ENCODE measurements at regions not wholly inside any gene's neighbourhood (a gene's known extent, or its start where the extent isn't known, plus 50 kb on each side); places are given as distances from the start of the nearest gene placed in this dataset.

- DNase-seq: peak; percentile 44
Observed at GRCh38 chr6:167567142-167568033, 242.5 kb downstream of the TTLL2 start.

DNA sequence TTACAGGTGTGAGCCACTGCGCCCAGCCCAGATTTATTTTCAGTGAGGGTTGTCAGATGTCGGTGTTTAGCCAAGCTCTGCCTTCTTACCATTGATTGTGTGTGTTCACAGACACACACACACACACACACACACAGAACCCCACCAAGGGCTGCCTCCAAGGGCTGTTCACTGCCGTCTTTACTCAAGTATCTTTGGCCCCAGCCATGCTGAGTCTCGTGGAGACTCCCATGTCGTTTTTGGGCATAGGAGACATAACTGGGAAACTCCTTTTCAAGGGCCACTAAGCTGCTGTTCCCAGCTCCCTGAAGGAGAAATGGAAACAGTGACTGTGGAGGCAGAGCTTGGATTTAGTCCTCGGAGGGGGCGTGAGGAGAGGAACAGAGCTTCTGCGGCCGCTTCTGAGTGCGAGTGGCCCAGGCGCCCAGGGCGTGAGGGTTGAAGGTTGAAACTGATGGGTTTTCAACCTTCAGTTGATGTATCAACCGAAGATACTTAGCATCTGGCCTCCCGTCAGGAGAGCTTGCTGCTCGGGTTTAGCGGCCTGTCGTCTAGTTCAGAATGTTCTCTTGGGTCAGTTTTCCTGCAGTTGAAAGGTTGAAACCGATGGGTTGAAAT lies 243.6 kb downstream of the TTLL2 start:
- DNase-seq: peak; percentile 22

DNA sequence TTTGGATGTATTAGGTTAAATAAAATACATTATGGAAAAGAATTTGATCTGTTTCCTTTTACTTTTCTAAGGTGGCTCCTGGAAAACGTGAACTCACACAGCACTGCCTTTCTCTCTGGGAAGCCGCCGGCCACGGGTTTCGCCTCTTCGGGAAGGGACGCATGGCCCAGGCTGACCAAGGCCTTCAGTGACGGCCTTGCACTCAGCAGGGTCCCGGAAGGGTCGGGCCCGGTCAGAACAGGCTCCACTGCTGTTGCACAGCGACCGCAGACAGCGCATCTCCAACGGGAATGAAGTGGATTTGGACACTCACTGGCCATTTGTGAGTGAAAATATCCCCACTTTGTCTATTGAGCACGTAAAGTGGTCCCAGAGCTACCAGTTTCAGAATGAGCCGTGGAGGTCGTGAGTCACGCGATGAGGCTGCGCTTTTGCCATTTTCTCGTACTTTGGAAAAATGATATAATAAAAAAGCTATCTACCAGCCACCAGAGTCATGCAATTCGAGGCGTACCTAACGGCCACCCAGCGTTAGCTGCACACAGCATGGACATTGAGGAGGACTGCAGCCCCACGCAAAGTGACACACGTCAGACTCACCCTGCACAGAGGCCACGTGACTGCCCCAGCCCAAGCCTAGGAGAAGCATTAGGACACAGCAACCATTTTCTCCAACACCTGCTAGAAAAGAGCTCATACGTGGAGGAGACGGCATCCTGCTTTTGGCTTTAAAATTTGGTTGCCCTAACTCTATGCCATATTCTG lies 244.3 kb downstream of the TTLL2 start:
- no peak for DNase-seq

DNA sequence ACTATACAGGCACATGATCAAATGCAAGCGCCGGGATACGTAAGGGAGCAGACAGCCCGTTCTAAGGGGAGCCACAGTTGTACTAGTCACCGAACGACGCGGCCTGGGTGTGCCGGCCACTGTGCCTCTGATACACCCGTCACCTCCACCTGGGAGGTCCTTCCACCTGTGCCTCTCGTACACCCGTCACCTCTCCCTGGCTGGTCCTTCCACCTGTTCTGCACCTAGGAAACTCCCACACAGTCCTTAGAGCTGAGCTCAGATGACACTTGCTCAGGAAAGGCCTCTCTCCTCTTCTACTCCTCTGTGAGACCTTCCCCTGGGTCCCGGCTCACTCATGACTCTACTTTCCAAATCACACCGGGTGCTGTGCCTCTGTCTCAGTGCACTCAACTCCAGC lies 245.0 kb downstream of the TTLL2 start:
- peak; percentile 29 for DNase-seq

DNA sequence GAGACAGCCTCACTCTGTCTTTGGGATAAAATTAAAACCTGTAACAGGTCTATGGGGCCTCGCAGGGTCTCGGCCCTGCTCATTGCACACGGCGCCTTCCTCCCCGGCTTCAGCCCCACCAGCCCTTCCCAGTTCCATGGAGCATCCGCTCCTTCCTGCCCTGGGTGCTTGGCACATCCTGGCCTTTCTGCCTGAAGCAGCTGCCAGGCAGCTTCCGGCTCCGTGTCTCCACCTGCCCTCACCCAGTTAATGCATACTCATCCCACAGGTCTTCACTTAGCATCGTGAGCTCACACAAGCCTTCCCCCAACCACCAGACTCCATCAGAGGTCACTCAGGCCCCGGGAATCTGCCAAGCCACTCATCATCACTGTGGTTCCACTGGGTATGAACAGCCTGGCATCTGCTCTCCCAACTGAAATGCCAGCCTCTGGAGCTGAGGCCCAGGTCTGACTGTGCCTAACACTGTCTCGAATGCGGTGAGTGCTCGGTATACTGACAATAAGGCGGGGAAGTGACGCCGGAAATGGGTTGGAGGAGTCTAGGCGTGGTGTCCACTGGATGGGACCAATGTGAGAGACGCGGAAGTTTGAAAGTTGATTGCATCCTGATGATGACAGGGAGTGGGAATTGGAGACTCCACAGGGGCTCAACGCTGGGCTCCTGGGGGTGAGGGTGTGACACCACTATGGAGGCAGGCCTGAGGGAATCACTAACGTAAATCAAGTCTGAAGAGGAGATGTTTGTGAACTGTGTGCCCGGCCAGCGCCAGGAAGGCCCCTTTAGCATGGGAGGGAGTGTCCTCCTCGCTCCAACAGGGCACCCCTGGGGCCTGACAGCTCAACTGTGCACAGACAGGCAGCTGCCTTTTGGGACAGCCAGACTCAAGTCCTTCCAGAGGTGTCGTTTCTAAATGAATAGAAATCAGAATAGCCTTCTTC lies 245.8 kb downstream of the TTLL2 start:
- DNase-seq: peak; percentile 28

DNA sequence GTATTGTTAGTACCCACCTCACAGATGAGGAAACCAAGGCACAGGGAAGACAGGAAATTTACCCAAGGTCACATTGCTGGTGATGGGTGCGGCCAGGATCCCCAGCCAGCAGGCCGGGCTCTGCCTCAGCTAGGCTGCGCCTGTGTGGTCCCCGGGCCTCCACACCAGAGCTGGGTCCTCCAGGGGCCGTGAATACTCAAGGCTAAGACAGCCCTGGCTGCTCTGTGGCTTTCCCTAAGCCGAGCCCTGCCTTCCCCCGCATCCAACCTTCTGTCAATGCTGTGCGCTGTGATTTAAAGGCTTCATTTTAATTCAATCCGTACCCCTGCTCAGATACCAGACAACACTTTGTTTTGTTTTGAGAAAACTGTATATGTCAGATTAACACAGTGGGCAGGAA lies 246.7 kb downstream of the TTLL2 start:
- peak; percentile 45 for DNase-seq

DNA sequence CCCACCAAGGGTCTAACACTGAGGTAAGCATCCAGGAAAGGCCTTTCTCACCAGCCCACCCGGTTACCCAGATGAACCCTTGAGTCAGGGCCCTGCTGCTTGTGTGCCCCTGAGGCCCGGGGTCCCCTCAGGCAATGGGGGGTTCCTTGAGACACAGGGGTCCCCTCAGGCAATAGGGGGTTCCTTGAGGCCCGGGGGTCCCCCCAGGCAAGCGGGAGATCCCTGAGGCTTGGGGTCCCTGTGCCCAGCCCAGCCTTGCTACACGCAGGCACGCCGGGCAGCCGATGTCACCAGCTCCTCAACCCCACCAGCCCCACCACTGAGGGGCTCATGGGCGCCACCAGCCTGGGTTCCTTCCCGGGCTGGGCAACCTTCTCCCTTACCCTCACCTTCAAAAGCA lies 247.2 kb downstream of the TTLL2 start:
- DNase-seq: peak; percentile 32

DNA sequence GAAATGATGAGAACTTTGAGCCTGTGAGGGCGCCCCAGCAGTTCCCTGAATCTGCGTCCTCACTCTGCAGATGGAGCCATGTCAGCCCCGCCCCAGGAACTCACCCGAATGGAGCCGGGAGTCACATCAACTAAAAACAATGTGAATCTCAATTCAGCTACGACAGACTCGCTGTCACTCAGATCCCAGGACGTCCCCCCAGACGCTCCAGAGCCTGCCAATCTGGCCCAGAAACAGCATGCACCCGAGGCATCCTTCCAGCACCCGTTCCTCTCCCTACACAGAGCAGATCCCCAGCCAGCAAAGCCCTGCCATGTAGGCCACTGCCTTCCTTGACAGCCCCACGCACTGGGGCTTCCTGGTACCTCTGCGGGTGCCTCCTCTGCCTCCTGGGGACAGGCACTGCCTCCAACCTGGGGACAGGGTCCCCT lies 248.0 kb downstream of the TTLL2 start:
- DNase-seq: peak; percentile 50

- peak; percentile 52 for DNase-seq
Observed at GRCh38 chr6:167573461-167574215, 248.8 kb downstream of the TTLL2 start.

GRCh38 chr6:167574431-167575151 lies 249.7 kb downstream of the TTLL2 start:
- peak; percentile 44 for DNase-seq

DNA sequence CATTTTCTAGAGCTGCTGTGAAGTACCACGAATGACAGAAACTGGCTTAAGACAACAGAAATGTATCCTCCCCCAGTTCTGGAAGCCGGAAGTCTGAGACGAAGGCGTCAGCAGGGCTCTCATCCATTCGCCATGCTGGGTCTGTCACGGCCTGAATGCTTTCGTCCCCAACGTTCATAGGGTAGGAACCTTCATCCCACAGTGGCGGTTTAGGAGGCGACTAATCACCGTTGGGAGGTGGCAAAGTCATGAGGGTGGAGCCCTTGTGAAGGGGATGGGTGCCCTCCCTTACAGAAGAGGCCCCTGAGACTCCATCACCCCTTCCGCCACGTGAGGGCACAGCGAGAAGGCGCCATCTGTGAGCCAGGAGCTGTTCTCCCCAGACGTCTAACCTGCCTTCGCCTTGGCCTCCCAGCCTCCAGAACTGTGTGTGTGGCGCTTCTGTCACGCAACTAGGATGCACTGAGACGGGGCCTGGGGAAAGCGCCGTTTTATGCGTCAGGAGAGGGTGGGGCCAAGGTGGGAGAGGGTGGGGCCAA lies 250.3 kb downstream of the TTLL2 start:
- DNase-seq: peak; percentile 37

DNA sequence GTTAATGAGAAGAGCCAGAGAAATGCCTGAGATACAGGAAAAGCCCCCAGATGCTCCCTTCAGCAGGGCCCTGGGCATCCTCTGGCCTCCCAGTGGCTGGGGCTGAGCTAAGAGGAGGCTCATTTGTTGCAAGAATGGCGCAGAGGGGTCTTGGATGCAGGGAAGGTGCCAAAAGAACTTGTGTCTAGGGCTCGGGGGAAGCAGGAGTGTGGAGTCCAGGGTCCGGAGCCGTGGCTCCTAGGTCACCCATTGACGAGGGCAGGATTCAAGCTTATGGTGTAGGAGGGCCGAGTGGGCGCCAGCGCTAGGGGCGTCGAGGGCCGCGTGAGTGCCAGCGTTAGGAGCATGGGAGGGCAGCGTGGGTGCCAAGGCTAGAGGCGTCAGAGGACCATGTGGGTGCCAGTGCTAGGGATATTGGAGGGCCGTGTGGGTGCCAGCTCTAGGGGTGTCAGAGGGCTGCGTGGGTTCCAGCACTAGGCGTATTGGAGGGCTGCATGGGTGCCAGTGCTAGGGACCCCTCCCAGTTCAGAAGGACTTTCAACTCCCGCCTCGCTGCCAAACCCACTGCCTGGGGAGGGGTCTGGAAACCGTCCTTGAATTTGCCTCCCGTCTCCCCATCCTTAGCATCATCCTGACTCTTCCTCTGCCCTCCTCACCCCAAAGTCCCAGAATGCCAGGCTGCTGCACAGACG lies 250.5 kb upstream of the AFDN start:
- peak; percentile 25 for DNase-seq

DNA sequence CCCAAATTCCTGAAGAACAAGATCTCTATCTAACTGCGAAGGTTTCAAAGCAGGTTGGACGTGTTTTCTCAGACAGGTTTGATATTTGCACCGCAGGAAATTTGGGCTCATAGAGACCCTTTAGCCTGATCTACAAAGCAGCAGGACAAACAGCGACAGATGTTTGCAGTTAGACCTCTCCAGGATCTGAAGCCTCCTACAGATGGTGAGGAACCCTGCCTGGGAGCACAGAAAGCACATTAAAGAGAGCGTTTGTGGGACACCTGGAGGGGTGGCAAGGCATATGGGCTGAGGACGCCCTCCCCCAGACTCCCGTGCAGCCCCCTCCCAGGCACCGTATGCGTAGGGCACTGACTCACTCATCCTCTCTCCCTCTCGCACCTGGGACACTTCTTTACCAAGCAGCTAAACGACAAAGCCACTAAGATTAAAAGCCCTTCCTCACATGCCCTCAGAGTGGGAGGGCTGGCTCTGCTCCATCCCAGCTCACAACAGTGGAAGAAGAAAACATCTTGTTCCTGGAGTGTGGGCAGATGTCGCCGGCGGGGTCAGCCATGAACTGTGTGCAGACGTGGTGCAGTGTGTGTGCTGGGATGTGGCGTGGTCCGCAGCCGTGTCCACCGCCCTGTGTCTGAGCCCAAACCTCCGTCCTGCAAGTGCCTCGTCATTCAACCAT lies 249.7 kb upstream of the AFDN start:
- peak; percentile 43 for DNase-seq

DNA sequence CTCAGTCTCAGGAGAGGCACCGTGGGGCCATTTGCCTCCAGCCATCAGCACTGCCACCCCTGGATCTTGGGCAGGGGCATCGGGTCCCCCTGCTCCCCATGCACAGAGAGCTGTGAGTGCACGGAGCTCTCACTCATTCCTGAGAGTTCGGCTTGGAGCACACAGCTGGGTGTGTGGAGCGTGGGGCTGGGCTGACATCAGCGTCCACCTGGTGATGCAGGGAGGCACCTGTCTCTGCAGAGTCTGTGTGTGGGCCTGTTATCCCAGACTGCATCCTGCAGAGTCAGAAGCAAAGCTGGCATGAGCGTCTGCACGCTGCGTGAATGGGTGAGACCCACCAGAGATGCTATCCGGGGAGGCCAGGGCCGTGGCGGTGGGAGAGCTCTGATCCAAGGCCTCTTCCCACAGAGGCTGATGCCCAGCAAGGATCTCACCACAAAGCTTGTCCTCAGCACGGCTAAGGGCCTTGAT lies 248.8 kb upstream of the AFDN start:
- peak; percentile 38 for DNase-seq

DNA sequence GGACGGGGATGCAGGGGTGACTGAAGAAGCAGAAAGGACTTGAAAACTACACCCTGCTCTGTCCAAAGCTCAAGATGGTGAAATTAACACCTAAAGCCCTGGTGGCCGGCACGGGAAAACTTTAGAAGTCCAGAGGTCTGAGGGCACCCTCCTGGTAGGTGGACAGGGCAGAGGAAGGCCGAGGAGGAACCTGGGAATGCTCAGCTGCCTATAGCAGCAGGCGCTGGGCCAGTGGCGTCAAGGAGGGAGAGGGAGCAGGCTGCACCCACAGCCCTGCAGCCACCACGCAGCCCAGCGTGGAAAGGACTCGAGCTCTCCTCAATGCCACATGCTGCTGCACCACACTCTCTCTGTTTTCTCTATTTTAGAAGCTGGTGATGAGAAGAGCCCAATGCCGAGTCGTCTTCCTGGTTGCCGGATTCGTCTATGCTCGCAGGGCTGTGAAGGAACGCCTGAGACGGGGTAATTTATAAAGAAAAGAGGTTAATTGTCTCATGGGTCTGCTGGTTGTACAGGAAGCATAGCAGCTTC lies 248.3 kb upstream of the AFDN start:
- DNase-seq: no peak

- DNase-seq: peak; percentile 18
Observed at GRCh38 chr6:167579806-167580618, 246.7 kb upstream of the AFDN start.

- peak; percentile 22 for DNase-seq
Observed at GRCh38 chr6:167580619-167580911, 246.1 kb upstream of the AFDN start.

- peak; percentile 13 for DNase-seq
Observed at GRCh38 chr6:167581637-167582036, 245.1 kb upstream of the AFDN start.

Measured in right forelimb (tissue), 1 donor.